B cell (primary cell): ENCODE measurements at regions not wholly inside any gene's neighbourhood (a gene's known extent, or its start where the extent isn't known, plus 50 kb on each side); places are given as distances from the start of the nearest gene placed in this dataset.

Source experiments
- EZH2 ChIP-seq: IDR thresholded peaks from 2 replicates; pipeline ENCODE4 v1.6.1; 2012; ENCODE audit warnings: borderline replicate concordance, low read depth, mild to moderate bottlenecking, moderate library complexity, low read length; ENCODE audit not compliant: insufficient read depth, poor library complexity, severe bottlenecking
- TF ChIP-seq, protein P1 (sequence below): fragments of 200-600 bp; IDR thresholded peaks from one replicate; pipeline ENCODE4 v1.8.0; 2022; ENCODE audit warnings: antibody characterized with exemption, mild to moderate bottlenecking

DNA sequence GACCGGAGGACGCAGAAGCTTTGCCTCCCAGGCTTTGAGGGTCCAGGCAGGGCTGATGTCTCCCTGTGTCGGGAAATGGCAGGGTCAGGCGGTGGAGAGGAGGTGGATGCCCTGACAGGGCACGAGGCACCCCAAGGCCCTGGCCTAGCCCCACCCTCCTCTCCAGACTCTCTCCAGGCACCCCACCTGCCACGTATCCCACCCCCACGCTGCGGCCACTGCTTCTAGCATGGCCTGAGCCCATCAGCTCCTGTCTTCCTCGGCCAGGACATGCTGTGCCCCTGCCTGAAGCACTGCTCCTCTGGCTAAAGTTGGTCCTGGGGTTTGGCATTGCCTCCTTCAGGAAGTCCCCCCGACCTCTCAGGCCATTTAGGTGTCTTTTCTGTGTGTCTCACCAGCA, 64.2 kb upstream of the RXRA start:
- TF ChIP-seq, protein P1, sequence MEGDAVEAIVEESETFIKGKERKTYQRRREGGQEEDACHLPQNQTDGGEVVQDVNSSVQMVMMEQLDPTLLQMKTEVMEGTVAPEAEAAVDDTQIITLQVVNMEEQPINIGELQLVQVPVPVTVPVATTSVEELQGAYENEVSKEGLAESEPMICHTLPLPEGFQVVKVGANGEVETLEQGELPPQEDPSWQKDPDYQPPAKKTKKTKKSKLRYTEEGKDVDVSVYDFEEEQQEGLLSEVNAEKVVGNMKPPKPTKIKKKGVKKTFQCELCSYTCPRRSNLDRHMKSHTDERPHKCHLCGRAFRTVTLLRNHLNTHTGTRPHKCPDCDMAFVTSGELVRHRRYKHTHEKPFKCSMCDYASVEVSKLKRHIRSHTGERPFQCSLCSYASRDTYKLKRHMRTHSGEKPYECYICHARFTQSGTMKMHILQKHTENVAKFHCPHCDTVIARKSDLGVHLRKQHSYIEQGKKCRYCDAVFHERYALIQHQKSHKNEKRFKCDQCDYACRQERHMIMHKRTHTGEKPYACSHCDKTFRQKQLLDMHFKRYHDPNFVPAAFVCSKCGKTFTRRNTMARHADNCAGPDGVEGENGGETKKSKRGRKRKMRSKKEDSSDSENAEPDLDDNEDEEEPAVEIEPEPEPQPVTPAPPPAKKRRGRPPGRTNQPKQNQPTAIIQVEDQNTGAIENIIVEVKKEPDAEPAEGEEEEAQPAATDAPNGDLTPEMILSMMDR: no peak
- TF ChIP-seq EZH2: no peak
